Body of pancreas (tissue), 4 donors: ENCODE measurements at regions not wholly inside any gene's neighbourhood (a gene's known extent, or its start where the extent isn't known, plus 50 kb on each side); places are given as distances from the start of the nearest gene placed in this dataset.

Experiments
- CTCF ChIP-seq, 7 experiments: fragments of 450-650 bp in 4 of 7; fragments of 200-600 bp in 3 of 7; sonication (generic) in 3 of 7; IDR thresholded peaks; one replicate each; pipeline ENCODE4 v1.5.1; 2016 to 2019; ENCODE audit warnings: antibody characterized with exemption in 7 of 7
- POLR2A ChIP-seq, 3 donors: fragments of 450-650 bp; IDR thresholded peaks; one replicate each; pipeline ENCODE4 v1.6.1; 2016; ENCODE audit warnings: antibody characterized with exemption in 3 of 3, mild to moderate bottlenecking in 2 of 3

- TF ChIP-seq CTCF (IDR thresholded peaks at IDR 0.05) = no peak
- TF ChIP-seq POLR2A (IDR thresholded peaks at IDR 0.05) = no peak
Observed at GRCh38 chr6:140660295-140660694, 1285.8 kb upstream of the CITED2 start.
